GM12873 (cell line): ENCODE measurements at regions not wholly inside any gene's neighbourhood (a gene's known extent, or its start where the extent isn't known, plus 50 kb on each side); places are given as distances from the start of the nearest gene placed in this dataset.

ENCODE experiments used
- CTCF ChIP-seq: IDR thresholded peaks from 2 replicates; pipeline ENCODE4 v1.5.1; 2012; ENCODE audit warnings: low read depth, mild to moderate bottlenecking, moderate library complexity, low read length, control low read depth; ENCODE audit not compliant: insufficient read depth; ENCODE audit errors: missing control alignments

DNA sequence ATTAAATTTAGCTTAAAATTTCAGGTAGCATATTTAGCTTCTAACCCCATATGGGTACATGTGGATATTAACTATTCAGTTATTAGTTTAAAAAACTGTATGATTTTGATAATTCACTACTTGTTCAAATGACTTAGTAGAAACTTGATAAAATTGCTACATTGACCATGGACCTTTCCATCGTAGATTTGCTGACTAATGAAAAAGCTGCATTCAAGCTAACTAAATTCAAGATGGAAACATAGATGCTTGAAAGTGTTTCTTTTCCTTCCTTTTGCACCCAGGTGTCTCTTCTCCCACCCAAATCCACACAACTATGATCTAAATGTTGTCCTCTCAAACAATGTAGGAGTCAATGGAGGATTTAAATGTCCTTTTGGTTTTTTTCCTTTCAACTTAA lies 439.2 kb downstream of the TBC1D4 start:
- TF ChIP-seq CTCF: no peak

GRCh38 chr13:75038393-75039113 lies 443.4 kb downstream of the TBC1D4 start:
- no peak for TF ChIP-seq CTCF

DNA sequence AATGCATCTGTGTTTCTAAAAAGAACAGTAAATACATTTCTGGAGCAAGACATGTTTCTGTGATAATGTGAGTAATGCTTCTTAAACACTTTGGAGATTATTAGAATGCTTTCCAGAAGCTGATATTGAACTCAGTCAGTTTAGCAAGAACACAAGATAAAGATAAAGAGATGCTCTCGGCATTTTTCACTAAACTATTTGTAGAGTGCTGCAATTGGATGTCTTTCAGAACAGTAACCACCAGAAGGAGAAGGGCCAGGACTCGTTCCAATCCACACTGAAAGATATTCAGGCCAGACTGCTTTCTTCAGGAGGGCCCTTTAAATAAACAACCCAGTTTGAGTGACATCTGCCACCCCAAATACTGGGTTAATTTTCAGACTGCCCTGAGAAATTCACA lies 456.0 kb downstream of the TBC1D4 start:
- TF ChIP-seq CTCF: no peak

DNA sequence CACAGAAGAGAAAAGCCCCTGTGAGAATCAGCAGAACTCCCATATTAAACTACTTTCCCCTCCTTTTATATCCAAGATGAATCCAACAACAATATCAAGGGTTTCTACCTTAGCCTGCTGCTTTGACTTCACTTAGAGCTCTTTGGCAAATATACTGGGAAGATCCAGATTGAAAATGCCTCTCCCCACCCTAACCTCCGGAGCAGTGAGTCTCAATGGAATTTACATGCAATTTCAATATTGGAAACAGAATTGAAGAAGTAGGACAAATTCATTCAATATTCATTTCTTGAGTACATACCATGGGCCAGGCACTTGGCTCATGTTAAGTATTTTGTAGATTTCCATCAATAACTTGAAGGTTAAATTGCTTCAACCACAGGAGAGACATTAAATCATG lies 457.4 kb downstream of the TBC1D4 start:
- TF ChIP-seq CTCF: no peak

GRCh38 chr13:75023609-75024008 lies 458.4 kb downstream of the TBC1D4 start:
- no peak for TF ChIP-seq CTCF

DNA sequence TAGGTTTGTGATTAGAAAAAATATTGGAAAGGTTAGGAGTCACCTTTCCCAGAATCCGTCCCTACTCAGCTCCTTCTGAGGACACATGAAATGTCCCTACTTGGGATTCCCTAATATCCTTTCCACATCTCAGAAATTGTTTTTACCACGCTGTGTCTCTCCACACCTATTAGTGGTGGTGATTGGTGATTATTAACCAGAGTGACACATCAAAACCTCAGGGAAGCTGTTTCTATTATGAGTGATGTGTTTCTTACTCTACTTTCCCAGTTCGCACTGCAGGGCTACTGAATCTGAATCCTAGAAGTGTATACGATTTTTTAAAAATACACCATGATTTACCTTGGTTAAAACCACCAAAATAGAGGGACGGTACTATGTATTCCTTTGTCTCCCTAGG lies 460.8 kb downstream of the TBC1D4 start:
- TF ChIP-seq CTCF: no peak

GRCh38 chr13:75016225-75016624 lies 465.7 kb downstream of the TBC1D4 start:
- TF ChIP-seq CTCF: no peak
